ENCODE measurements at regions not wholly inside any gene's neighbourhood (a gene's known extent, or its start where the extent isn't known, plus 50 kb on each side); places are given as distances from the start of the nearest gene placed in this dataset.
"Not testable (repeated sequence)": the region's sequence is repeated elsewhere in the genome, so short reads cannot be mapped to it uniquely, and the experiment has no call there.

DNA sequence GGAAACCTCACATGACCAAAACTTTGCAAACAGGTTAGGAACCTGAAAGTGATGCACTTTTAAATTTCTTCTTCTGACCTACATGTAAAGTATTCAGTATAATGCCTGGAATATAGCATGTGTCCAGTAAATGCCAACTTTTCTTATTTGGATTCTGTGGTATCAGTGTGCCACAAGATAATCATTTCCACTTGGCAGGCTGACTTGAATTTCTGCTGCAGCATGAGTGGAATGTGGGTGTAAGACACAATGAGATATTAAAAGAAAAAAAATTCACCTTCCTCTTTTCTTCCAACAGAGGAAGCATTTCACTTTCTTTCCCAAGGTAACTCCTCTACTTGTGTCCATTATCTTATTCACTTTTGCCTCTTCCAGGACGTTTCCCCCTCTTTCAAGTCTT is 141.9 kb upstream of the PRKD1 start:
- no peak for DNase-seq (ENCODE audit: low read depth in 2 of 2, low spot score in 1 of 2)

GRCh38 chr14:30072454-30072853 is 144.8 kb upstream of the PRKD1 start:
- DNase-seq (ENCODE audit: low read depth in 2 of 2, low spot score in 1 of 2) = not testable (repeated sequence)

DNA sequence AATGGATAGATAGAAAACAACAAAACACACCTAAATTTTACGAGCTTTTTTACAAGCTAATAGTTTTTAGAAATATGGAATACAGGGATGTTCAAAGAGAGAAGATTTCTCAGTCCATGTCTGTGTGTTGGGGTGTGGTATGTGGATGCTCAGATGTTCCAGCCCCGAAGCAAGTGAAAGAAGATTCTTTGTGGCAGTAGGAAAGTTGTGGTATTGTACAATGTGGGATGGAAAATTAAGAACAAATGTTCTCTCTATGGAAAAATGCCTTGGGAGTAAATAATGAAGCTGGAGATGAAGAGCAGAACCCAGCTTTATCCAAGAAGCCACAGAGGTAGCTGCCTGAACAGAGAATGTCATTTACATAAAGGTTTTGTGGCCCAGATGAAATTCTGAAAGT is 150.3 kb upstream of the PRKD1 start:
- DNase-seq (ENCODE audit: low read depth in 2 of 2, low spot score in 1 of 2) = no peak

DNA sequence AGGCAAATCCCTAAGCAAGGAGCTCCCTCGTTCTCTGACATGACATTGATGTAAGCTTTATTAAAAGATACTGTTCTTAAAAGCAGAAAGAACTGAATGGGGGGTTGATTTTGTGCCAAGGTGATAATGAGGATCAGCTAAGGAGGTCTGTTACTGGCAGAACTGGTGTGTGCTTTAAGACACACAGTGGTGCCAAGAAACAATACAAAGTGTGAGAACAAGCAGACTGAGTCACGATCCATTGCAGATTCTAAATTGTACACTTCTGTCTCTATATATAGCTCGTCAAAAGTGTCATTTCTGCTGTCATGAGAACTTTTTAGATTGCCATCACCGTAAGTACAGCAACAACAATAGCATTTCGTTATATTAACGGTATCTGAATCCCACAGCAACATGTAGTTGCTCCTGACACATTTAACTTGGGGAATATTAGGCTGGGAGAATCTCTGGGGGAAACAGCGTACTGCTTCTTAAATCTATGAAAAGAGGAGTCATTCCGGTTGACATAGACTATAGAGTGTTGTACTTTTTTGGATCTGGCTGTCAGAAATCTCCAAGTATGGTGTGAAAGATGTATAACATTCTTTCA is 151.3 kb upstream of the PRKD1 start:
- DNase-seq (ENCODE audit: low read depth in 2 of 2, low spot score in 1 of 2) = no peak

- DNase-seq (ENCODE audit: low read depth in 2 of 2, low spot score in 1 of 2) = no peak
Measured at GRCh38 chr14:30082486-30082885, 154.8 kb upstream of the PRKD1 start.

DNA sequence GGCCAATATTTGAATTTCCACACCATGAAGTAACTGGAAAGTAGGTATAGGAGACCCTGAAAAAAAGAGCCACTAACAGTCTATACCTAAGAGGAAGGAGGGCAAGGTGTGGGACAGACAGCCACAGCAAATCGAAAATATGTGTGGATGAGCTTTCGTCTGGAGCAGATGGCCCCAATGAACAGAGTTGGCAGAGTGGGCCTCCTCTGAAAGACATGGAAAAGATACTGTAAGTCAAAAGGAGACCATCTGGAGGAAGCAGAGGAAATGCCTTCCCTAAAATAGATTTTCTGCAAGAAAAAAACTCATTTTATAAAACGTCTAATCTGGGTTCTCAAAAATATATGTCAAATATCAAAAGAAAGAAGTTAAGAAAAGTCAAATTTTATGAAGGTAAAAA is 157.2 kb upstream of the PRKD1 start:
- DNase-seq (ENCODE audit: low read depth in 2 of 2, low spot score in 1 of 2) = no peak

- no peak for DNase-seq (ENCODE audit: low read depth in 2 of 2, low spot score in 1 of 2)
Measured at GRCh38 chr14:30085943-30086342, 158.3 kb upstream of the PRKD1 start.

GRCh38 chr14:30088620-30089019 is 161.0 kb upstream of the PRKD1 start:
- no peak for DNase-seq (ENCODE audit: low read depth in 2 of 2, low spot score in 1 of 2)

GRCh38 chr14:30108975-30109700 is 181.5 kb upstream of the PRKD1 start:
- no peak for DNase-seq (ENCODE audit: low read depth in 2 of 2, low spot score in 1 of 2)

GRCh38 chr14:30114051-30114450 is 186.4 kb upstream of the PRKD1 start:
- DNase-seq (ENCODE audit: low read depth in 2 of 2, low spot score in 1 of 2) = no peak

GRCh38 chr14:30115756-30116155 is 188.1 kb upstream of the PRKD1 start:
- no peak for DNase-seq (ENCODE audit: low read depth in 2 of 2, low spot score in 1 of 2)

DNA sequence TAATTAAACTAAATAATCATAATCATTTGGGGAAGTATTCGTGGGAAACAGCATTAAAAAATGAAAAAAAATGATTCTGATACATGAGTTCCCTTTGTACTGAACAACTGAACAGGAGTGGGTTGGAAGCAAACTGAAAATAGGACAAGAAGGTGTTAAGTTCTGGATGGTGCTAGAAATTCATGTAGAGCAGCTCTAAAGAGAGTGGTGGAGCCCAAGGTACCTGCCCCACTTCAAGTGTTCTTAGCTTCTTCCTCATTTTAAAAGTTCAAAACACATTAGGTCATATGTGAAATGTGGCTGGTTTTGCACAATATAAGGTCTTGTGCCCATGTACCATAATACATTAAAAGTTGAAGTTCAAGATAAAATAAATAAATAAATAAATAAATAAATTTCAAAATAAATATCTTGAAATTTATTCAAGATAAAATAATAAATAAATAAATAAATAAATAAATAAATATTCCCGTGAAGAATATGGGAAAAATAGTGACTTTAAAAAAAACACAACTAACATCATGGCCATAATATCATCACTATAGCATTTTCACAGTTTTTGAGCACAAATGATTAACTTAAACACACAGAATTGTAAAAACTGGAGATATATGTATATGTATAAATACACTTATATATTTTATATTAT is 191.5 kb upstream of the PRKD1 start:
- DNase-seq (ENCODE audit: low read depth in 2 of 2, low spot score in 1 of 2) = no peak

DNA sequence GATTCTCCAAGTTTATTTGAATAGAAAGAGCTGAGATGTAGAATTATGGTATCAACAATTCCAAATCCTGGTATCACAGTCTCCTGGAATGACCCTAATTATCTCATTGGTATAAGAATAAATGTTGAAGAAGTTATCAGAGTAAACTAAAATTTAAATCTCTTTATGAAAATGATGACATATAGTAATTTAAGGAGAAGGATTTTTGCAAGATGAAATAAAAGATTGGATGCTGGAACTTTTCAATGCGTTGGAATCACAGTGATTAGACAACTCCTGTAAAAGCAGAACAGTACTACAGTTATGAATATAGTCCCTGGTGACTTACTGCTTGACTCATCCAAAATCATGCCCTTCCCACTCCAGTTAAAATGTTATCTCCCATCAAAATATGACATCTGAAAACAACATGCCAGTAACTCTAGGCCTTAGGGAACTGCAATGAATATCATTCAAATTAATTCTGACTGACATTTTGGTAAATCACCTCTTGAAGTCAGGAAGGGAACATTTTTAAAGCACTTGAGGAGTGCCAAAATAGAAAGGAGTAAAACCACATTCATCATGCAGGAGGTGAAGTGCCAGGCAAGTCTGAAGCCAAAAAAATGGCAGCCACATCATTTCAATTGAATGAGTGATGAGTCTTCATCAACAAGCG is 197.8 kb upstream of the PRKD1 start:
- DNase-seq (ENCODE audit: low read depth in 2 of 2, low spot score in 1 of 2) = no peak

GRCh38 chr14:30129807-30130206 is 202.2 kb upstream of the PRKD1 start:
- DNase-seq (ENCODE audit: low read depth in 2 of 2, low spot score in 1 of 2) = no peak

- DNase-seq (ENCODE audit: low read depth in 2 of 2, low spot score in 1 of 2) = no peak
Measured at GRCh38 chr14:30131581-30132097, 204.0 kb upstream of the PRKD1 start.

GRCh38 chr14:30132196-30132595 is 204.5 kb upstream of the PRKD1 start:
- DNase-seq (ENCODE audit: low read depth in 2 of 2, low spot score in 1 of 2) = no peak

DNA sequence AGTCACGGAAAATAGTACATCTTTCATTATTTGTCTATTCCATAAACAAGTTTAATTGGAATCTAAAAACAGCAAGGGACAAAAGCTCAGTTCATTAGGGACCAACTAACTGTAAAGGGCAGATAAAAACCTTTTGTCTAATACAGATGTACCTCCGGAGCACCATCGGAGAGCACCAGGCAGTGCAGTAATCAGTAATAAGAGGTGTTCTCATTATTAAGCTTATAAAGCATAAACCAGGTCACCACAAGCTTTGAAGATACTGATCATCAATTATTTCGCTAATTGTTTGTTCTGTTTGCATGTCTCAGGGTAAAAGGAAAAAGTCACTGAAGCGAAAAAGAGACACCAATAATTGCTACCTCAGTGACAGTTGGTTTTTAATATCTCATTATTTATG is 207.3 kb upstream of the PRKD1 start:
- no peak for DNase-seq (ENCODE audit: low read depth in 2 of 2, low spot score in 1 of 2)

DNA sequence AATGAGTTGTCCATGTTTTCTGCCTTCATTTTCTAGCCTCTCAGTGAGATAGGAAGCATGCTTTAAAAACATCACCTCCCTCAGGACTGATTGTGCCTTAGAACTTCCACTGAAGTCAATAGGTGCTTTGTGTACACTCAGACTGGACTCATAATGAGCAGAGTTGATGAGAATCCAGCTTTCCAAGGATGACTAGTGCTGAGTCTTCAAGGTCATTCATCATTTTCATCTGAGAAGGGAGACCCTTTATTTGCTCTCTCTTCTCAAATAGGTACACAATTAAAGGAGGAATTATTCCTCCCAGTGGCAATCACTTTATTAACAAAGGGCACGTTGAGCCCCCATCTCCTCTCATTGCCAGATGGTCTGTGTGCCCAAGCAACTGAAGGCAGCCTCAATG is 210.9 kb upstream of the PRKD1 start:
- no peak for DNase-seq (ENCODE audit: low read depth in 2 of 2, low spot score in 1 of 2)

- no peak for DNase-seq (ENCODE audit: low read depth in 2 of 2, low spot score in 1 of 2)
Measured at GRCh38 chr14:30142216-30142615, 214.6 kb upstream of the PRKD1 start.

- DNase-seq (ENCODE audit: low read depth in 2 of 2, low spot score in 1 of 2) = no peak
Measured at GRCh38 chr14:30143627-30144026, 216.0 kb upstream of the PRKD1 start.

GRCh38 chr14:30153717-30154116 is 226.1 kb upstream of the PRKD1 start:
- DNase-seq (ENCODE audit: low read depth in 2 of 2, low spot score in 1 of 2) = no peak

DNA sequence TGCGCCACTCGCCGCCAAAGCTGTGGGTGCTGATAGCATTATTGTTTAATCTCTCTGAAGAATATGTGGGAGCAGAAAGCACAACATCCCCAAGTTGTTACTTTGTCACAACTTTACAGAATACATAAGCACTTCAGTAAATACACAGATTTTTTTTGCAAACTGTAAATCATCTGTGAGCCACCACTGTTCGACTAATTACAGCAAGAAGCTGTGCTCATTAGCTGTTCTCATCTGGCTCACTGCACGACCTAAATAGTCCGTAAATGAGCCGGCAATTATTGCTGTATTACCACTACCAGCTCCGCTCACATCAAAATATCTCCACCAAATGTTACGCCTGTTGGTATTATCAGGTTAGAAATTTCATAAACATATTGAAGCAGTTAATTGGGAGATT is 228.9 kb upstream of the PRKD1 start:
- DNase-seq (ENCODE audit: low read depth in 2 of 2, low spot score in 1 of 2) = no peak

All from stimulated activated CD8-positive, alpha-beta memory T cell treated with anti-CD3 and anti-CD28 coated beads, Interleukin-4, amount 100 ng/mL, for 4 hours (primary cell).